Vagina (tissue), 2 donors: ENCODE measurements at regions not wholly inside any gene's neighbourhood (a gene's known extent, or its start where the extent isn't known, plus 50 kb on each side); places are given as distances from the start of the nearest gene placed in this dataset.

Experiments used
- DNase-seq, 2 donors: peaks; one replicate each; pipeline ENCODE4 v3.0.0-alpha.2; 2017; ENCODE audit errors: extremely low spot score in 2 of 2
- H3K27ac ChIP-seq: fragments of 200-600 bp; sonication (generic); one replicate; pipeline ENCODE4 v1.5.1; 2019
- H3K27me3 ChIP-seq: fragments of 200-600 bp; sonication (generic); one replicate; pipeline ENCODE4 v1.5.1; 2019
- H3K36me3 ChIP-seq, 2 donors: fragments of 200-600 bp; sonication (generic); one replicate each; pipeline ENCODE4 v1.5.1; 2017 to 2019
- H3K4me1 ChIP-seq: fragments of 200-600 bp; sonication (generic); one replicate; pipeline ENCODE4 v1.5.1; 2019
- H3K4me3 ChIP-seq, 2 donors: fragments of 200-600 bp; sonication (generic); 1 replicate in 1 of 2; 2 replicates in 1 of 2; pipeline ENCODE4 v1.5.1; 2016 to 2019
- H3K9me3 ChIP-seq: fragments of 200-600 bp; sonication (generic); one replicate; pipeline ENCODE4 v1.5.1; 2019
- CTCF ChIP-seq, 3 experiments: fragments of 450-650 bp in 2 of 3; fragments of 200-600 bp in 1 of 3; sonication (generic) in 1 of 3; IDR thresholded peaks; one replicate each; pipeline ENCODE4 v1.5.1; 2017 to 2019; ENCODE audit warnings: antibody characterized with exemption in 3 of 3, mild to moderate bottlenecking in 2 of 3, moderate library complexity in 2 of 3
- POLR2A ChIP-seq, 2 donors: fragments of 450-650 bp; IDR thresholded peaks; one replicate each; pipeline ENCODE4 v1.6.1; 2017; ENCODE audit warnings: antibody characterized with exemption in 2 of 2, mild to moderate bottlenecking in 2 of 2, moderate library complexity in 2 of 2
- POLR2AphosphoS5 ChIP-seq, 2 donors: sonication (generic); formaldehyde crosslinking; IDR thresholded peaks; one replicate each; pipeline ENCODE4 v1.9.0; 2017; ENCODE audit warnings: antibody characterized with exemption in 2 of 2, mild to moderate bottlenecking in 2 of 2, low read depth in 1 of 2; ENCODE audit not compliant: insufficient read depth in 1 of 2
- intact Hi-C: fragments of 100-400 bp; cut with DNase I; formaldehyde crosslinking; loops from one replicate; pipeline ENCODE4 v1.15.1; 2023

- intact Hi-C loops: no loop called here
- no peaks in the 10 kb centered on the region for H3K9me3 ChIP-seq
- H3K27me3 ChIP-seq: no peaks in the 10 kb centered on the region
- H3K27ac ChIP-seq: no peak overlapping the region
- TF ChIP-seq POLR2A (IDR thresholded peaks at IDR 0.05) (no peak), CTCF (IDR thresholded peaks at IDR 0.05) (no peak), POLR2AphosphoS5 (IDR thresholded peaks at IDR 0.05; ENCODE audit: insufficient read depth in 1 of 2, low read depth in 1 of 2) (no peak)
- no peak for DNase-seq
- H3K36me3 ChIP-seq: no peaks in the 10 kb centered on the region
- H3K4me1 ChIP-seq: no peaks in the 10 kb centered on the region
- H3K4me3 ChIP-seq: no peak overlapping the region
These were observed 59.2 kb downstream of the EMX2 start for GRCh38 chr10:117601716-117602115.

- H3K27me3 ChIP-seq: no peaks in the 10 kb centered on the region
- TF ChIP-seq CTCF (IDR thresholded peaks at IDR 0.05) (no peak), POLR2AphosphoS5 (IDR thresholded peaks at IDR 0.05; ENCODE audit: insufficient read depth in 1 of 2, low read depth in 1 of 2) (no peak), POLR2A (IDR thresholded peaks at IDR 0.05) (no peak)
- H3K4me1 ChIP-seq: no peaks in the 10 kb centered on the region
- H3K4me3 ChIP-seq: no peak overlapping the region
- no peaks in the 10 kb centered on the region for H3K9me3 ChIP-seq
- no peak for DNase-seq
- intact Hi-C loops: no loop called here
- no peak overlapping the region for H3K27ac ChIP-seq
- no peaks in the 10 kb centered on the region for H3K36me3 ChIP-seq
These were observed 60.5 kb downstream of the EMX2 start for GRCh38 chr10:117603081-117603480.

- Histone ChIP-seq H3K4me3 (no peak overlapping the region), H3K4me1 (no peaks in the 10 kb centered on the region), H3K27me3 (no peaks in the 10 kb centered on the region), H3K27ac (no peak overlapping the region), H3K36me3 (no peaks in the 10 kb centered on the region), H3K9me3 (no peaks in the 10 kb centered on the region)
- no peak for DNase-seq
- no peak for TF ChIP-seq CTCF (IDR thresholded peaks at IDR 0.05)
- TF ChIP-seq POLR2AphosphoS5 (IDR thresholded peaks at IDR 0.05; ENCODE audit: insufficient read depth in 1 of 2, low read depth in 1 of 2): no peak
- no peak for TF ChIP-seq POLR2A (IDR thresholded peaks at IDR 0.05)
- intact Hi-C loops: no loop called here
These were observed 61.2 kb downstream of the EMX2 start for GRCh38 chr10:117603726-117604125.

GRCh38 chr10:117609095-117609795 lies 66.7 kb downstream of the EMX2 start:
- peak in 1 of 2 donors; percentile 46 for TF ChIP-seq POLR2AphosphoS5 (IDR thresholded peaks at IDR 0.05; ENCODE audit: insufficient read depth in 1 of 2, low read depth in 1 of 2)
- no peak for TF ChIP-seq CTCF (IDR thresholded peaks at IDR 0.05)
- H3K27ac ChIP-seq: peak overlapping the region; percentile 37

DNA sequence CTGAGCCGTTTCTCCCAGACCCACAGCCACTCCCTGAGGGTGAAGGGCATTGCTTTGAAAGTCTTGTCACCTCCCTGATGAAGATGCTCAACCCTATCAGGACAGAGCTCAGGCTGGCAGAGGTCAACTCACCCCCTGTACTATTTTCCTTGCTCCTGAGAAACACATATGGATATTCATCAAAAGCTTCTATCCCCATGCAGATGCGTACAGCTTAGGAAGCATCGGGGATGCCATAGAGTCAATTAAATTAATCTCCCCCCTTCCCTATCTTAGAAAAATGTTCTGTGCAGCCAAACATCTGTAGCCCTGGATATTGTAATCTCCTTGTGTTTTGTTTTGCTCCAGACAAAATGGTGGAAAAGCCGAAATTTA lies 67.2 kb downstream of the EMX2 start:
- intact Hi-C loops: no loop called here
- Histone ChIP-seq H3K27ac (peak overlapping the region; percentile 37), H3K27me3 (no peaks in the 10 kb centered on the region), H3K4me3 (no peak overlapping the region), H3K36me3 (no peaks in the 10 kb centered on the region), H3K4me1 (peaks cover 9% of the 10 kb centered on the region), H3K9me3 (no peaks in the 10 kb centered on the region)
- TF ChIP-seq POLR2A (IDR thresholded peaks at IDR 0.05) (no peak), CTCF (IDR thresholded peaks at IDR 0.05) (no peak), POLR2AphosphoS5 (IDR thresholded peaks at IDR 0.05; ENCODE audit: insufficient read depth in 1 of 2, low read depth in 1 of 2) (no peak)
- DNase-seq: no peak

More at GRCh38 chr10:117609095-117609795, 66.7 kb downstream of the EMX2 start:
- H3K4me1 ChIP-seq: peaks cover 9% of the 10 kb centered on the region
- DNase-seq: no peak
- H3K4me3 ChIP-seq: no peak overlapping the region
- H3K36me3 ChIP-seq: no peaks in the 10 kb centered on the region
- intact Hi-C loops: no loop called here
- H3K27me3 ChIP-seq: no peaks in the 10 kb centered on the region
- H3K9me3 ChIP-seq: no peaks in the 10 kb centered on the region
